ENCODE measurements at regions not wholly inside any gene's neighbourhood (a gene's known extent, or its start where the extent isn't known, plus 50 kb on each side); places are given as distances from the start of the nearest gene placed in this dataset.

- DNase-seq (ENCODE audit: extremely low spot score), result no peak
- CTCF ChIA-PET, result interaction anchor here (1.3 kb wide), 1 partner anchor 12 kb away, joined by 3 read pairs; no protein-coding TSS in a partner anchor
- no peak for TF ChIP-seq CTCF (IDR thresholded peaks at IDR 0.05; ENCODE audit: control extremely low read depth, extremely low read depth, low read depth, missing control alignments)
- POLR2A ChIA-PET, result no interaction called here
Measured at GRCh38 chr13:74667656-74668203, 533.5 kb upstream of the KLF12 start.

GRCh38 chr13:74662905-74663304, 528.7 kb upstream of the KLF12 start:
- TF ChIP-seq CTCF (IDR thresholded peaks at IDR 0.05; ENCODE audit: control extremely low read depth, extremely low read depth, low read depth, missing control alignments), result no peak
- CTCF ChIA-PET, result interaction anchor here (2.7 kb wide), 1 partner anchor 11 kb away, joined by 6 read pairs; no protein-coding TSS in a partner anchor
- POLR2A ChIA-PET, result interaction anchor here (0.7 kb wide), 1 partner anchor 266 kb away, joined by 4 read pairs; no protein-coding TSS in a partner anchor
- DNase-seq (ENCODE audit: extremely low spot score), result no peak

- DNase-seq (ENCODE audit: extremely low spot score), result no peak
- POLR2A ChIA-PET, result no interaction called here
- no peak for TF ChIP-seq CTCF (IDR thresholded peaks at IDR 0.05; ENCODE audit: control extremely low read depth, extremely low read depth, low read depth, missing control alignments)
- CTCF ChIA-PET, result interaction anchor here (1.5 to 2.7 kb wide), 2 partner anchors 10 to 22 kb away, joined by 3 to 6 read pairs; no protein-coding TSS in a partner anchor
Measured at GRCh38 chr13:74661851-74662250, 527.6 kb upstream of the KLF12 start.

- DNase-seq (ENCODE audit: extremely low spot score), result no peak
Measured at GRCh38 chr13:74657765-74658164, 523.6 kb upstream of the KLF12 start.

GRCh38 chr13:74651121-74651520, 516.9 kb upstream of the KLF12 start:
- POLR2A ChIA-PET, result no interaction called here
- no peak for TF ChIP-seq CTCF (IDR thresholded peaks at IDR 0.05; ENCODE audit: control extremely low read depth, extremely low read depth, low read depth, missing control alignments)
- no peak for DNase-seq (ENCODE audit: extremely low spot score)
- CTCF ChIA-PET, result interaction anchor here (1.5 kb wide), 1 partner anchor 11 kb away, joined by 6 read pairs; no protein-coding TSS in a partner anchor

More at GRCh38 chr13:74657765-74658164, 523.6 kb upstream of the KLF12 start:
- TF ChIP-seq CTCF (IDR thresholded peaks at IDR 0.05; ENCODE audit: control extremely low read depth, extremely low read depth, low read depth, missing control alignments), result no peak
- ChIA-PET POLR2A (no interaction called here), CTCF (no interaction called here)

GRCh38 chr13:74647991-74648390, 513.8 kb upstream of the KLF12 start:
- ChIA-PET CTCF (no interaction called here), POLR2A (no interaction called here)
- no peak for DNase-seq (ENCODE audit: extremely low spot score)
- no peak for TF ChIP-seq CTCF (IDR thresholded peaks at IDR 0.05; ENCODE audit: control extremely low read depth, extremely low read depth, low read depth, missing control alignments)

All from GM10248 (cell line).